Left colon (tissue), 2 donors: ENCODE measurements at regions not wholly inside any gene's neighbourhood (a gene's known extent, or its start where the extent isn't known, plus 50 kb on each side); places are given as distances from the start of the nearest gene placed in this dataset.

Experiments
- ATAC-seq: fragments of 200-7000 bp; cut with Tn5 transposase; one replicate; pipeline ENCODE4 v1.9.1; 2020; ENCODE audit warnings: mild to moderate bottlenecking, moderate library complexity
- DNase-seq, 2 donors: peaks; one replicate each; pipeline ENCODE4 v3.0.0-alpha.2; 2020
- intact Hi-C, 2 donors: fragments of 100-400 bp; cut with DNase I in 1 of 2; cut with micrococcal nuclease in 1 of 2; formaldehyde crosslinking; loops; one replicate each; pipeline versions ENCODE4 v1.11.2 to v1.14.0; 2022; cut with DNase I, micrococcal nuclease
- donor health status: DM: no; HTN: no; CAD: no.
- donor health status: DM: yes; HTN: yes; CAD: no.

GRCh38 chr18:39380186-39380725, 1814.7 kb upstream of the CELF4 start:
- DNase-seq, result no peak
- intact Hi-C loops, result no loop called here
- ATAC-seq, result no peak

GRCh38 chr18:39375066-39375465, 1809.5 kb upstream of the CELF4 start:
- DNase-seq (no peak), ATAC-seq (no peak)
- intact Hi-C loops, result no loop called here

DNA sequence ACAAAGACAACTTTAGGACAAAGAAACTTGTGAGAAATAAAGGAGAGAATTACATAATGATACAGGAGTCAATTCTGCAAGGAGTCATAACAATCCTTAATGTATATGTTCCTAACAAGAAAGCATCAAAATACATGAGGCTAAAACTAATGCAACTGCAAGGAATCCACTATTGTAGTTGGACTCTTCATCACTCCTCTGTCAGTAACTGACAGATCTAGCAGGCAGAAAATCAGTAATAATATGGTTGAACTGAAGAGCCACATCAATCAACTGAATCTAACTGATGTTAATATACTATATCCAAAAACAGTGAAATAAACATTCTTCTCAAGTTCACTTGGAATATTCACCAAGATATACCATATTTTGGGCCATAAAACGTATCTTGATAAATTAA, 1806.4 kb upstream of the CELF4 start:
- ATAC-seq (no peak), DNase-seq (no peak)
- intact Hi-C loops, result no loop called here

DNA sequence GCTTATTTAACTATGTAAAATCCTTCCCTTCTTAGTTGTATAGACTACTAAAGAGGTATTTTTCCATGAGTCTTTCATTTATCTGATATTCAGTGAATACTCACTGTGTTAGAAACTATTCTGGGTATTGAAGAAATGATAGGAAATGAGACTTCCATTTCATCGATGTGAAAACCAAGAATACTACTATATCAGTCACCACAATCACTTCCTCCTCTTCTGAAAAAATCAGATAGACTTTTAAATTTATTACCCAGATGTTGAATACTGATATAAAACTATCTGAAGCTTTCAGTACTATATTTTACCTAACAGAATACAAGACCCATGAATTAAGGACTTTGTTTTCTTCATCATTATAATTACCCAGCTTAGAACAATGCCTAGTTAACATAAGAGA, 1801.1 kb upstream of the CELF4 start:
- DNase-seq (no peak), ATAC-seq (no peak)
- intact Hi-C loops, result no loop called here

DNA sequence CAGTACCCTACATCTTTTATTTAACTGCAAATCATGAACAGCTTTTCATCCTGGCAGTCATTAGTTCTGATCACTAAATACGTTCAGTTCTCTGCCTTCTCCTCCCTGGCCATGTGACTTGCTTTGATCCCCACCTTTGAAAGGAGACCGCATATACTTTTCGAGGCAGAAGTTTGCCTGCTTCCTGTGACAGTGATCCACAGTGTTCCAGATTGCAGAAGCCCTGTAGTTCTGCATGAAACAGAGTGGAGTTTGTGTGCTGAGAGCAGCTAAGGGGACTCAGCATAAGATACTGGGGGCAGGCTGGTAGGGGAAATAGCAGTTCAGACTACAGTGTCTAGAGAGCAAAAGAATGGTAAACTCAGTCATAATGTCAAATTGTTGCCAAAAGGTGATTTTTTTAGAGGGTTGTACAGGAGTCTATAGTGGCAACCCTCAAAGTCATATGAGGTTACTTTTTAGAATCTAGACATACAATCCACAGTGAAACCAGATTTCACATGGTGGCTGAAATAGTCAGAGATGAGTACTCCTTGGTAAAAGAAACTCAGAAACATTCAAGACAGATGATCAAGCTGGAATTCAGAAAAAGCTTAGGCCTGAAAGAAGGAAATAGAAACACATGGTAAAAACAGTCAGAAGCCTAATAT, 1800.4 kb upstream of the CELF4 start:
- intact Hi-C loops, result no loop called here
- ATAC-seq (no peak), DNase-seq (no peak)

DNA sequence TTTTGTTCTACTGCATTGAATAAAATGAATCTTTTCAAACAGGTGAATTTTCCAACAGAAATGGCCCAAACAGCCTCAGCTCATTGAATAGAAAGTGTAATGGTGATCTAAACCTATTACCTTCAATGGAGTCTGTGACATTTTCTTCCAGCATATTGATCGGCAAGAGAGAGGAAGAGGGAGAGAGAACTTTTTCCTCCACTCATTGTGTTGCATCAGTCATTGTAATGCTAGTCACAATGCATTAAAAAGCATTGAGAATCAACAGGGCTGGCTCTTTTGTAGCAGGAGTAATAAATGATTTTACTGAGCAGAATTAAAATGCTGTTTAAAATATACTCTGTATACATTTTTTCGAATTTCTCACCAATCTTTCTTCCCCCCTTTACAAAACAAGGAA, 1794.5 kb upstream of the CELF4 start:
- no peak for DNase-seq
- no peak for ATAC-seq
- intact Hi-C loops, result no loop called here

- DNase-seq (no peak), ATAC-seq (no peak)
- intact Hi-C loops, result no loop called here
Measured at GRCh38 chr18:39359636-39360035, 1794.0 kb upstream of the CELF4 start.

DNA sequence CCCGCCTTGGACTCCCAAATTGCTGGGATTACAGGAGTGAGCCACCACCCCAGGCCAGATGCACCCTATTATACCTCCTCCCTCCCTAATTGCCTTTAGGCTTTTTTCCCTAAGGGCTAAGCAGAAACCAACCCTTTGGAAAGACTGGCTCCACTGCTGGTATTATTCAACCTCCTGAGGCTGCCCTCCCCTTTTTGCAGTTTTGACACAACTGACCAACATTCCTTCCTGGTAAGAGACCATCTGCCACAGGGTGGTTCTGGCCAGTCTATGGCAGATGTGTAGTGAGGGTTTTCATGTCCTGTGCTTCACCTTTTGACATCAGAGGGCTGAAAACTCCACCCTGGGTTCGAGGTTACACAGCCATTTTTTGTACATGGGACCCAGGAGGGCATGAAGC, 1785.3 kb upstream of the CELF4 start:
- DNase-seq (no peak), ATAC-seq (no peak)
- intact Hi-C loops, result no loop called here

- intact Hi-C loops, result no loop called here
- DNase-seq (no peak), ATAC-seq (no peak)
Measured at GRCh38 chr18:39349801-39350200, 1784.2 kb upstream of the CELF4 start.

DNA sequence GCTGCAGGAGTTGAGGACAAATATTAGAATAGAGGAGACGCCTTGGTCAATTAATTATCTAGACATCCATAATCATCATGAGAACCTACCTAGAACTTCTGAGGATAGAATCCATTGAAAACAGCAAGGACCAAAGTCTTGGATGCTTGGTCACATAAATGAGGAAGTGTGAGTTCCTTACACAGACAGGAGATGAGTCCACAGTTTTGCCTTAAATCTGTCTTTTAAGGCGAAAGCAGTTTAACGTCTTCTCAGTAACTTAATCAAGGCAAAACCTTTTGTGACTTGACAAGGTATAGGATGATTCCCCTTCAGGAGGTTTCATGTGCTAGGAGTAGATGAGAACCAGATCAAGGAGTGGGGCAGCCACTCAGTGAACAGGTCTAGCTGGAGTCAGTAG, 1783.2 kb upstream of the CELF4 start:
- intact Hi-C loops, result no loop called here
- ATAC-seq (no peak), DNase-seq (no peak)

DNA sequence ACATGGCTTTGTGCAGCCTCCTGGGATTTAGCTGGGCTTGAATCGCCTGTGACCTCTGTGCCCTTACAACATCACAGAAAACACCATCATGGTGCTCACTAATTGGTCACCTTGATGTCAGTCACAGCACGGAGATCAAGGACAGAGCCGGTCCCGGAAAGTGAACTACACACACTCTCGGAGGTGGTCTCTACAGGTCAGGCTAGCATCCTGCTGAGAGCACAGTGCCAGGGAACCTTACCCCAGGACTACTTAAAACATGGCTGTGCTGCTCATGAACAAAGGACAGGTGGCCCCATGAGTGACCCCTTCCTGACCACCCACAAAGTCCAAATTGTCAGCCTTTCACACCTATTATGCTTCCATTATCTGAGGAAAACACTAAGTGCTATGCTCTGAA, 1782.1 kb upstream of the CELF4 start:
- intact Hi-C loops, result no loop called here
- no peak for DNase-seq
- no peak for ATAC-seq

DNA sequence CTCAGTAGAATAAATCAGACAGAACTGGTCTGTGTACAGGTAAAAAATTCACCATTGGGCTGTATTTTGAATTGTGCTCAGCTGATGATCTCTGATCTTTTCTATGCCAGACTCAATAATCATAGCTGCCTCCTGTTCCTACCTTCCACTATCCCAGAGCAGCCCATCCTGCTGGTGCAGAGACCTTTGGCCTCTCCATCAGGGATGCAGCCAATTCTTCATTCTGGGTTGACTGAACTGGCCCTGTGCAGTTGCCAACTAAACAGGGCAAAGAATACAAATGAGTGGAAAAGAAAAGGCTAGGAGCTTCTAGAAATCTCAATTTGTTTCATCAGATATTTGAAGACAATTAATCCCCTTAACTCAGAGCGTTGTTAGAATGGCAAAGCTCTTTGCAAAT, 1781.3 kb upstream of the CELF4 start:
- DNase-seq, result no peak
- intact Hi-C loops, result no loop called here
- no peak for ATAC-seq

DNA sequence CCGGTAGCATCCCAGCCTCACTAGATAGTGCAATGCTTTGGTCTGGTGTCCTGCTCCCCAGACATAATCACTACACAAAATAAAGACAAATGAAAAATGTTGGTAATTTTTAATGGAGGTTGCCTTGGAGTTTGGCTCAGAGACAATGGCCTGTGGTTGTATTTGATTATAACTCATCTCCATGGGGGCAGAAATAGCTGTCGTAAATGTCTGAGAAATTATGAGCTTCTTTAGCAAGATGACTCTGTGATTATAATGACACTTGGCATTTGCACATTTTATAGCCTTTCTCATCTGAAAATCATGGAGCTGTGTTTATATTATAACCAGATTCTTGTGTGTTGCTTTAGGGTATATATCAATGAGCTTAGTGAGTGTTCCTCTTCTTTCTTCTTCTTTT, 1779.7 kb upstream of the CELF4 start:
- DNase-seq (no peak), ATAC-seq (no peak)
- intact Hi-C loops, result no loop called here

DNA sequence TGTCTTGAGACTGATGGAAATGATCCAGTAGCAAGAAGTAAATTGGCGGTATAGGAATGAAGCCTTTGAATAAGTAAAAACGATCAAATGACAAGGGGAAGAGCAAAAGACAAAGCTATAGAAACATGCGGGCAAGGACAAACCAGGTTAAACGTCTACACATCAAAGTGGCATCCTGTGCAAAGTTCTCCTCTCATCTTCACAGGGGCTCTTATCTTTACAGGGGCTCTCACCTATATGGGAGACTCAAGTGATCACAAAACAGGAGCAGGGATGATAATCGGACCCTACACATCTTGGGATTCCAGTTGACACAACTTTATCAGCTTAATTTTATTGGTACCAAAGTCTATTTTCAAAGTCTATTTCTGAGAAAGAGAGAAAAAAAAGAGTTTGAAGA, 1778.9 kb upstream of the CELF4 start:
- ATAC-seq (no peak), DNase-seq (no peak)
- intact Hi-C loops, result no loop called here

GRCh38 chr18:39341129-39341528, 1775.5 kb upstream of the CELF4 start:
- intact Hi-C loops, result no loop called here
- no peak for ATAC-seq
- no peak for DNase-seq

- no peak for ATAC-seq
- intact Hi-C loops, result no loop called here
- no peak for DNase-seq
Measured at GRCh38 chr18:39340418-39340817, 1774.8 kb upstream of the CELF4 start.

DNA sequence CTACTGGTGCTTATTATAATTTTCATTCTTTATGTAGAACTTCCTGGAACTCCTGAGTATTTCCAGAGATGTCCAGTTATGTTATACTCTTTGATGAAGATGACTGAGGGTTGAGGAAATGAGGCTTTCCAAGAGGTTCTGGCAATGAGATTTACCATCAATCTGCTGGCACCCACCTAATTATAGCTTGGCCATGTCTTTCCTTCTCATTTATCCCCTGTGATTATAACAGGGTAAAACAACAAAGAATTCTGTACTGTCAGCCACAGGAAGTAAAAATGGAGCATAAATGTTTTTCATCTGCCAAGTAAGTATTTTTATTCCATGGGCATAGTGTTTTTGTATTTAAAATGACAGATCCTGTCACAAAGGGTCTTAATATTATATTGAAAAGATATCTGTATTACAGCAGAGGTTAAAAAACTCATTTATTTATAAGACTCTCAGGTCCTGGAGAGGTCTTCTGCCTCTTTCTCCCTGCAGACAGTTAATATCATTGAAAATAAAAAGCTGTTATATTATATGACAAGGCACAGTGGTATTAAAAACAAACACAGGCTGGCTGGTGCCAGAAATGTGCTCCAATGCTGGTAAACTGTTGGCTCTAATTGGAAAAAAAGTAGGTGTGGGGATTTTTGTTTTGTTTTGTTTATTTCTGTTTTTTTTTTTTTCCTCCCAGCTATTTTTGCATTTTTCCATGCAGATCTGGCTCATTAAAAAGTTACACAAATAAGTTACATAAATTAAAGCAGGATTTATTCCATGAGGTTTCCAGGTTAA, 1764.1 kb upstream of the CELF4 start:
- intact Hi-C loops, result no loop called here

GRCh38 chr18:39326772-39327171, 1761.2 kb upstream of the CELF4 start:
- intact Hi-C loops, result no loop called here
- DNase-seq (no peak), ATAC-seq (no peak)

More for the DNA sequence above, 1764.1 kb upstream of the CELF4 start:
- DNase-seq (no peak), ATAC-seq (no peak)

DNA sequence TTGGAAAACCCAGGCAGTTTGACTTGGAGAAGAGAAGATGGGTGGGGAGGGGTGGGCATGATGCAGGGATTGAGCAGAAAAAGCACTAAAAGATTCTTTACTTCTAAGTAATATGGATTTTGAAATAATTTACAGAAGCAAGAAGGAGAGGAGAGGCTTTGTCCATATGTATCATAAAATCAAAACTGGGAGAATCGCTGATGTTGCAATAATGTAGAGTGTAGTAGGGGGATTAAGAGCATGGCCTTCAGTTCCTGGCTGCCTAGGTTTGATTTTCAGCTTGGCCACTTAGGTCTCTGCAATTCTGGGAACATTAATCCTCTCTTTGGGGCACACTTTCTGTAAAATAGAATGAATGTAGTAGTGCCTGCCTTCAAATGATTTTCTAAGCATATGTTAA, 1760.4 kb upstream of the CELF4 start:
- ATAC-seq, result no peak
- no peak for DNase-seq
- intact Hi-C loops, result no loop called here

DNA sequence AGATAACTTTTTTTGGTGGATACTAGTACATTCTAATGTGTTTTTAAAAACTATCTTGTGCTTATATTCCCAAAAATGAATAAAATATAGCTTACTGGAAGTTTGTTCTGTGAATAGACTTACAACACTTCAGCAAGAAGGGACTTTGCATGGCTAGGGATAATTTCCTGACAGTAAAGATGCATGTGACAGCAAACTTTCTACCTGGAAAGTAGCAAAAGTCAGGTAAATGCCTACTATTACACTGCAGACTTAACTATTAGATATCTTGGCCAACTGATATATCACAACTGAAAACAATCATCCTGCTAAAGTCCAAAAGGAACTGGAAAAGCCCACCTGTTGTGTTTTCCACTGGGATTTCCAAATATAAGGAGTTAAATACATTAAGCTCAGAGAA, 1753.5 kb upstream of the CELF4 start:
- intact Hi-C loops, result no loop called here

DNA sequence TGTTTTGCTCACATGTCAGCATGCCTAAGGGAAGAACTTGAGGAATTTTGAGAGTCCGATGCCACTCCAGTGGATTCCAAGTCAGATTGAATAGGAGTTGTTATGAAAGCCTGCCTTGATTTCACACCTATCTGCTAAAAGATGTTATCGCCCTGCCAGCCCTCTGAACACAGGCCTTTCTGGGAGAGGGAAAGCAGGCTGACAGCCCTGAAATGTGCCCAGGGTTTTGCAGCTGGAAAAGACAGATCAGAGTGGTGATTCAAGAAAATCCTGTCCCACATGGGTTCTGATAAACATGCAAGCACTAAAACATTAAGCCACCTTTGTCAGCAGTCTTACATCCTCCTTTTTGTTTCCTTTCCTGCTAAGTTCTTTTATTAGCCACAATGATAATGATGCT, 1752.9 kb upstream of the CELF4 start:
- DNase-seq, result no peak
- ATAC-seq, result no peak
- intact Hi-C loops, result no loop called here

More for the DNA sequence above, 1753.5 kb upstream of the CELF4 start:
- ATAC-seq (no peak), DNase-seq (no peak)
